Right lobe of liver (tissue), 6 donors: ENCODE measurements at regions not wholly inside any gene's neighbourhood (a gene's known extent, or its start where the extent isn't known, plus 50 kb on each side); places are given as distances from the start of the nearest gene placed in this dataset.

ENCODE experiments used
- ATAC-seq, 4 donors: fragments of 200-7000 bp; cut with Tn5 transposase; one replicate each; pipeline ENCODE4 v1.9.1; 2020; ENCODE audit warnings: mild to moderate bottlenecking in 4 of 4, moderate library complexity in 4 of 4
- DNase-seq, 3 donors: peaks; one replicate each; pipeline ENCODE4 v3.0.0-alpha.2; 2020
- H3K27ac ChIP-seq, 3 donors: fragments of 200-600 bp; one replicate each; pipeline ENCODE4 v1.8.0; 2022
- H3K27me3 ChIP-seq, 2 donors: fragments of 200-600 bp; one replicate each; pipeline ENCODE4 v1.8.0; 2022
- H3K36me3 ChIP-seq, 4 donors: fragments of 200-600 bp; sonication (generic) in 1 of 4; one replicate each; pipeline versions ENCODE4 v1.5.1 to v1.8.0; 2017 to 2022; ENCODE audit warnings: control low read depth in 1 of 4
- H3K4me1 ChIP-seq, 4 donors: fragments of 200-600 bp; sonication (generic) in 1 of 4; one replicate each; pipeline versions ENCODE4 v1.5.1 to v1.8.0; 2017 to 2022; ENCODE audit warnings: control low read depth in 1 of 4
- H3K4me3 ChIP-seq, 3 donors: fragments of 200-600 bp; one replicate each; pipeline ENCODE4 v1.8.0; 2022
- H3K9me3 ChIP-seq, 4 donors: fragments of 200-600 bp; sonication (generic) in 1 of 4; one replicate each; pipeline versions ENCODE4 v1.5.1 to v1.8.0; 2017 to 2022; ENCODE audit warnings: control low read depth in 1 of 4
- POLR2A ChIP-seq: fragments of 450-650 bp; IDR thresholded peaks from one replicate; pipeline ENCODE4 v1.6.1; 2017; ENCODE audit warnings: antibody characterized with exemption, mild to moderate bottlenecking
- WGBS: methylation state at CpG from one replicate; pipeline ENCODE4 v1.1.6; 2018; ENCODE audit warnings: low coverage, low lambda C conversion rate; ENCODE audit not compliant: insufficient coverage; ENCODE audit errors: missing lambda C conversion rate; 5-methylcytosine and 5-hydroxymethylcytosine counted together
- intact Hi-C, 2 donors: fragments of 100-400 bp; cut with DNase I; formaldehyde crosslinking; loops; one replicate each; pipeline versions ENCODE4 v1.11.2 to v1.14.1; 2022
- TF ChIP-seq, protein P1 (sequence below), 4 donors: fragments of 200-600 bp in 3 of 4; fragments of 450-650 bp in 1 of 4; IDR thresholded peaks; one replicate each; pipeline versions ENCODE4 v1.5.1 to v1.8.0; 2016 to 2022; ENCODE audit warnings: antibody characterized with exemption in 4 of 4, mild to moderate bottlenecking in 2 of 4
- donor health status: DM: no; HTN: yes; CAD: no.
- donor health status: DM: no; HTN: no; CAD: no.
- donor health status: DM: no; HTN: no; CAD: no.
- donor health status: DM: no; HTN: yes; CAD: no.
- donor health status: DM: no; HTN: yes; CAD: no.

DNA sequence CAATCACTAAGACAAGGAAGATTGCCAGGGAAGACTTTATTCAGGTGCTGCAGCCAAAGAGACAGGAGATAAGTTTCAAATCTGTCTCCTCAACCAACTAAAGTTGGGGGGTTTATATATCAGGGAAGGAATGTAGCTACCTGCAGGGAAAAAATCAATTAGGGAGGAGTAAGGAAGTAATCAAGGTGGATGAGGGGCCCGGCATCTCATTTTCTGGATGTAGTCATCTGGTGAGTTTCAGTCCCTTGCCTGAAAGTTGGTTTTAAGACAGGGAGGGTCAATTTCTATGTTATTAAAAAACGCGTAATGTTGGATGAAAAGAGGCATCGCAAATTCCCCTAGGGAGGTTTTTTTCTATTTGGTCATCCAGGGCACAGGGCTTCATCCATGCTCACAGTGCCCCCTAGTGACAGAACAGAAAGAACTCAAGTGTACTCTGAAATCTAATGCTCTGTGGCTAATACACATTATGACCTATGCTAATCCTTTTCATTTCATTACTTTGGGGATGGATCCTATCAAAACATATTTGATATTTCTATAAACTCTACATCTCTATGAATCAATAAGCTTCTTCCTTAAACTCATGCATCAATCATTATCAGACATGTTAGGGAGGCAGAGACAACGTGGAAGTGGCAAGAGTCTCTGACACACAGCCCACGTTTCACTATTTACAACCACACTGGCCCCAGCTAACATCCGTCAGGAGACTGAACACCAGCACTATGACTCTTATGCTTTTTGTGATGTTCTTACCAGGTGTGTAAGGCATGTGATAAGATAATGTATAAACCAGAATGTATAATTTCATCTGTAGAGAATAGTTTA is 1577.0 kb upstream of the TENM3 start:
- Histone ChIP-seq H3K36me3 (no peaks in the 10 kb centered on the region), H3K27ac (no peak overlapping the region), H3K9me3 (no peaks in the 10 kb centered on the region), H3K4me3 (no peak overlapping the region), H3K27me3 (no peaks in the 10 kb centered on the region), H3K4me1 (no peaks in the 10 kb centered on the region)
- DNase-seq (no peak), ATAC-seq (peak; percentile 71 to 88 (median 79))
- 14% methylated on average over 7 of the region's 7 CpGs for WGBS
- intact Hi-C loops, result no loop called here
- TF ChIP-seq POLR2A, result no peak
- TF ChIP-seq, protein P1, sequence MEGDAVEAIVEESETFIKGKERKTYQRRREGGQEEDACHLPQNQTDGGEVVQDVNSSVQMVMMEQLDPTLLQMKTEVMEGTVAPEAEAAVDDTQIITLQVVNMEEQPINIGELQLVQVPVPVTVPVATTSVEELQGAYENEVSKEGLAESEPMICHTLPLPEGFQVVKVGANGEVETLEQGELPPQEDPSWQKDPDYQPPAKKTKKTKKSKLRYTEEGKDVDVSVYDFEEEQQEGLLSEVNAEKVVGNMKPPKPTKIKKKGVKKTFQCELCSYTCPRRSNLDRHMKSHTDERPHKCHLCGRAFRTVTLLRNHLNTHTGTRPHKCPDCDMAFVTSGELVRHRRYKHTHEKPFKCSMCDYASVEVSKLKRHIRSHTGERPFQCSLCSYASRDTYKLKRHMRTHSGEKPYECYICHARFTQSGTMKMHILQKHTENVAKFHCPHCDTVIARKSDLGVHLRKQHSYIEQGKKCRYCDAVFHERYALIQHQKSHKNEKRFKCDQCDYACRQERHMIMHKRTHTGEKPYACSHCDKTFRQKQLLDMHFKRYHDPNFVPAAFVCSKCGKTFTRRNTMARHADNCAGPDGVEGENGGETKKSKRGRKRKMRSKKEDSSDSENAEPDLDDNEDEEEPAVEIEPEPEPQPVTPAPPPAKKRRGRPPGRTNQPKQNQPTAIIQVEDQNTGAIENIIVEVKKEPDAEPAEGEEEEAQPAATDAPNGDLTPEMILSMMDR (IDR thresholded peaks at IDR 0.05), result peak; percentile 34 to 63 (median 54)

DNA sequence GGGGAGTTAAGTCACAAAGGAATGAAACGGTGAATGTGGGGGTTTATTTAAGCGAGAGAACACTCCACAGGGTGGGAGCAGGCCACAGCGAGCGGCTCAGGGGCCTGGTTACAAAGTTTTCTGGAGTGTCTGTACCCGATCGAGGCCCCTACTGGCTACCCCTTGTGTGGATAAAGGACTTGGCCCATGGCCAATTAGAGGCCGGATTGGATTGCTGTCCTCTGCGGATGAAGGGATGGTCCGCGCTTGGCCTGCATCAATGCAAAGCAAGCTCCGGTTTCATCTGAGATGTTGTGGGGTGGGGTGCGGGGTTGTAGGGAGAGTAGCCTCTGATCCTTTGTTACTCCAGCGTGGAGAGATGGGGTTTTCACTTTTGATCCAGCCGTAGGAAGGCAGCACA is 1574.5 kb upstream of the TENM3 start:
- H3K27ac ChIP-seq, result no peak overlapping the region
- no peaks in the 10 kb centered on the region for H3K36me3 ChIP-seq
- no peak for TF ChIP-seq POLR2A
- TF ChIP-seq, protein P1 (IDR thresholded peaks at IDR 0.05), result no peak
- 81% methylated on average over 2 of the region's 14 CpGs for WGBS
- no peak overlapping the region for H3K4me3 ChIP-seq
- H3K27me3 ChIP-seq, result no peaks in the 10 kb centered on the region
- no peaks in the 10 kb centered on the region for H3K4me1 ChIP-seq
- DNase-seq (no peak), ATAC-seq (no peak)
- intact Hi-C loops, result no loop called here
- no peaks in the 10 kb centered on the region for H3K9me3 ChIP-seq

DNA sequence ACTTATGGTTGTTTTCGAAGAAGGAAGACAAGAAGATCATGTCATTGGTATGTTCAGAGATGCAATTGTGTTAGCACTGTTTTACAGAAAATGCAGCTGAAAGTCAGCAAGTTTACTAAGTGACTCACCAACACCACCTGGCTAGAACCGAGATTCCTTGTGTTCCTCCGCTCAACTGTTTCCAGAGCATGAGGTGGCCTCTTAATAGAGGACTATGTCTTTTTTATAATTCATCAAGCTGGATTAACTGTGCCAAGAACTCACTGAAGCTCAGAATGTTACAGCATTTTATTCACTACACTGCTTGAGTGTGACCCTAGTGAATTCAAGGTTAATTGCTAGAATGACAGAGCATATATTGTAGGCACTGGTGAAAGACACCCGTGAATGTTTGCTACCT is 1573.5 kb upstream of the TENM3 start:
- DNase-seq, result no peak
- Histone ChIP-seq H3K4me3 (no peak overlapping the region), H3K4me1 (no peaks in the 10 kb centered on the region), H3K27ac (no peak overlapping the region), H3K36me3 (no peaks in the 10 kb centered on the region), H3K9me3 (no peaks in the 10 kb centered on the region), H3K27me3 (no peaks in the 10 kb centered on the region)
- no peak for ATAC-seq
- intact Hi-C loops, result no loop called here
- TF ChIP-seq POLR2A, result no peak
- 54% methylated on average over 4 of the region's 4 CpGs for WGBS

DNA sequence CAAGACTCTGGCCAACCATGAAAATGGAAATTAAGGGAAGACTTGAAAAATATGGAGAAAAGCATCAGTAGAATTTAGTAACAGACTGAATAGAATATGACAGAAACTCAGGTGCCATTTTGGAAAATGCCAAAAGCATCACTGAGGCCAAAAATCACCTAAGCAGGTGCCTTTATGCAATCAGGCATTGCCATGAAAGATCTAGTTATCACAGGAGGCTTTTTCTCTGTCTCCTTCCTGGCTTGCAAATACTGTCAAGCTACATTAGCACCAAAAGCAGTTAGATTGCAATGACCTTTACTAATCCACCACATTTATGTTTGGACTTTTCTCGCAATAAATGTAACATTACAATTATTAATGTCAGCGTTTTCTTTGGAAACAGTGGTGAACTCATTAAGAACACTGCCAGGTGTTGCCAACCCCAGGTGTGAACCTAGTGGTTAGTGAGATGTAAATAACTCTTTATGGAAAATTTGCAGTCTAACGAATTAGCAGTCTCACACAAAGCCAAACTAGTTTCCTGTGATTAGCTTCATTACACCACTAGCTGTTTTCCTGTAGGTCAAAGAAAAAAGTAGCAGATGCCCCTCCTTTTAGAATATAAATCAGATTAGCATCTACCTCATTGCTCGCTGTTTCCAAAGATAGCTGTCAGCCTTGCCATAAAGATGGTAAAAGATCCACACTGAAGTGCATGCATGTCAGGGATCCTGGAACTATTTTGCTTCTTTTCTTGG is 1568.4 kb upstream of the TENM3 start:
- H3K9me3 ChIP-seq, result no peaks in the 10 kb centered on the region
- WGBS, result 45% methylated on average over 4 of the region's 4 CpGs
- no peak overlapping the region for H3K4me3 ChIP-seq
- intact Hi-C loops, result no loop called here
- no peaks in the 10 kb centered on the region for H3K4me1 ChIP-seq
- ATAC-seq (no peak), DNase-seq (no peak)
- no peak overlapping the region for H3K27ac ChIP-seq
- H3K36me3 ChIP-seq, result no peaks in the 10 kb centered on the region
- TF ChIP-seq, protein P1 (IDR thresholded peaks at IDR 0.05), result no peak
- no peak for TF ChIP-seq POLR2A
- H3K27me3 ChIP-seq, result no peaks in the 10 kb centered on the region

DNA sequence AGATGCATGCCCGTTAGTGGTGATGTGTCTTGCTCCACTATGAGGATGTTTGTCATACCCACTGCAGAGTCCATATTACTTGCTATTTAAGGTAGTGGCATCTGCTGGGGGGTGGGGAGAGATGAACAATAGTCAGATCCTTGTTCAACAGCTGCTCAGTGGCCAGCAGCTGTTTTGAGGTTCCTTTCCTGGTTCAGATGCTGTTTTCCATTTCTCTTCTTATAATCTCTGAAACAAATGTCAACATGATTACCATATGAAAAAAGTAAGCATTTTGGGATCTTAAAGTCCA is 1567.9 kb upstream of the TENM3 start:
- TF ChIP-seq, protein P1 (IDR thresholded peaks at IDR 0.05), result no peak
- TF ChIP-seq POLR2A, result no peak
- WGBS, result 56% methylated on average over 1 of the region's 1 CpG
- no peak overlapping the region for H3K27ac ChIP-seq
- H3K4me3 ChIP-seq, result no peak overlapping the region
- no peaks in the 10 kb centered on the region for H3K9me3 ChIP-seq
- no peak for ATAC-seq
- DNase-seq, result no peak
- no peaks in the 10 kb centered on the region for H3K4me1 ChIP-seq
- H3K36me3 ChIP-seq, result no peaks in the 10 kb centered on the region
- intact Hi-C loops, result no loop called here
- no peaks in the 10 kb centered on the region for H3K27me3 ChIP-seq
